ENCODE measurements at regions not wholly inside any gene's neighbourhood (a gene's known extent, or its start where the extent isn't known, plus 50 kb on each side); places are given as distances from the start of the nearest gene placed in this dataset.
A peak's percentile ranks its signal among the peaks of the same experiment; 100 is the strongest.

DNA sequence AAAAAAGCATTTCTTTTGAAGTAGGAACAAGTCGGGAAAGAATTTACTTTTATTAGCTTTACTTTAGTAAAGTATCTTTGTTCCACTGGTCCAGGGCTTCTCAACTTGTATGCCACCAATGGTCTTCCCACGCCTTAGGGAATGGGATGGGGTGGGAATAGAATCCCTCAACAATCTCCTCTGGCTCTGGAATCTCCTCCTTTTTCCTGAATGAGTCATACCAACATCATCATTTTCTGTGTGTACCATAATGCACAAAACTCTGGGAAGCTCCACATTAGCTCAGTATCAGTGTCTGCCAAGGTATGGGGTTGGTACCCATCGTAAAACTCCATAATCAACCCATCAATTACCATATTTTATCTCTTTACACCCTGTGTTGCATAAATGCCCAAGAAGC is 159.4 kb upstream of the BMPER start:
- TF ChIP-seq, protein P1, sequence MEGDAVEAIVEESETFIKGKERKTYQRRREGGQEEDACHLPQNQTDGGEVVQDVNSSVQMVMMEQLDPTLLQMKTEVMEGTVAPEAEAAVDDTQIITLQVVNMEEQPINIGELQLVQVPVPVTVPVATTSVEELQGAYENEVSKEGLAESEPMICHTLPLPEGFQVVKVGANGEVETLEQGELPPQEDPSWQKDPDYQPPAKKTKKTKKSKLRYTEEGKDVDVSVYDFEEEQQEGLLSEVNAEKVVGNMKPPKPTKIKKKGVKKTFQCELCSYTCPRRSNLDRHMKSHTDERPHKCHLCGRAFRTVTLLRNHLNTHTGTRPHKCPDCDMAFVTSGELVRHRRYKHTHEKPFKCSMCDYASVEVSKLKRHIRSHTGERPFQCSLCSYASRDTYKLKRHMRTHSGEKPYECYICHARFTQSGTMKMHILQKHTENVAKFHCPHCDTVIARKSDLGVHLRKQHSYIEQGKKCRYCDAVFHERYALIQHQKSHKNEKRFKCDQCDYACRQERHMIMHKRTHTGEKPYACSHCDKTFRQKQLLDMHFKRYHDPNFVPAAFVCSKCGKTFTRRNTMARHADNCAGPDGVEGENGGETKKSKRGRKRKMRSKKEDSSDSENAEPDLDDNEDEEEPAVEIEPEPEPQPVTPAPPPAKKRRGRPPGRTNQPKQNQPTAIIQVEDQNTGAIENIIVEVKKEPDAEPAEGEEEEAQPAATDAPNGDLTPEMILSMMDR (conservative IDR thresholded peaks at IDR 0.05; ENCODE audit: control insufficient read depth, insufficient read depth, low read depth, low read length), result no peak
- no peak overlapping the region for H3K4me3 ChIP-seq (ENCODE audit: control insufficient read depth, low read depth, low read length)
- DNase-seq (ENCODE audit: low read depth), result peak; percentile 69

DNA sequence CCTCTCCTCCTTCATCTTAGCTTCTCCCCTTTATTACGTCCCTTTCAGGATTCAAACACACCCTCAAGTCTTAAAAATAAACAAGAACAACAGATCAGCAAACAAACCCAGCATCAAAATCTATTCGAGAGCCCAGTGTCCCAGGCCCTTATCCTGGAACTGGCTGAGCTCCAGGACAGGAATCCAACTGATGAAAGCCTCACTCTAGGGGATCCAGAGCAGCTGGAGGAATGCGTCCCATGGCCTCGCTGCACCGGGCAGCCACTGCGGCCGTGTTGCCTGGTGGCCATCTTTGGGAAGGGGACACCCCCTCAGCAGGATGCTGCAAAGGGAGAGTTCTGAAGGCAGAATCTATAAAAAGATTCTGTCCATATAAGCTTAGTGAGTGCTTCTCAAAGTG is 156.5 kb upstream of the BMPER start:
- TF ChIP-seq, protein P1 (conservative IDR thresholded peaks at IDR 0.05; ENCODE audit: control insufficient read depth, insufficient read depth, low read depth, low read length), result no peak
- H3K4me3 ChIP-seq (ENCODE audit: control insufficient read depth, low read depth, low read length), result no peak overlapping the region
- no peak for DNase-seq (ENCODE audit: low read depth)

DNA sequence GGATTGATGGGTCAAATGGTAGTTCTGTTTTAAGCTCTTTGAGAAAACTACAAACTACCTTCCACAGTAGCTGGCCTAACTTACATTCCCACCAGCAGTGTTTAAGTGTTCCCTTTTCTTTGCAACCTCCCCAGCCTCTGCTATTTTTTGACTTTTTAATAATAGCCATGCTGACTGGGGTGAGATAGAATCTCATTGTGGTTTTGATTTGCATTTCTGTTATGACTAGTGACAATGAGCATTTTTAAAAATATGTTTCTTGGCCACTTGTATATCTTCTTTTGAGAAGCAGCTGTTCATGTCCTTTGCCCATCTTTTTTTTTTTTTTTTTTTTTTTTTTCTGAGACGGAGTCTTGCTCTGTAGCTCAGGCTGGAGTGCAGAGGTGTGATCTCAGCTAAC is 155.2 kb upstream of the BMPER start:
- no peak overlapping the region for H3K4me3 ChIP-seq (ENCODE audit: control insufficient read depth, low read depth, low read length)
- DNase-seq (ENCODE audit: low read depth), result peak; percentile 59
- TF ChIP-seq, protein P1 (conservative IDR thresholded peaks at IDR 0.05; ENCODE audit: control insufficient read depth, insufficient read depth, low read depth, low read length), result no peak

DNA sequence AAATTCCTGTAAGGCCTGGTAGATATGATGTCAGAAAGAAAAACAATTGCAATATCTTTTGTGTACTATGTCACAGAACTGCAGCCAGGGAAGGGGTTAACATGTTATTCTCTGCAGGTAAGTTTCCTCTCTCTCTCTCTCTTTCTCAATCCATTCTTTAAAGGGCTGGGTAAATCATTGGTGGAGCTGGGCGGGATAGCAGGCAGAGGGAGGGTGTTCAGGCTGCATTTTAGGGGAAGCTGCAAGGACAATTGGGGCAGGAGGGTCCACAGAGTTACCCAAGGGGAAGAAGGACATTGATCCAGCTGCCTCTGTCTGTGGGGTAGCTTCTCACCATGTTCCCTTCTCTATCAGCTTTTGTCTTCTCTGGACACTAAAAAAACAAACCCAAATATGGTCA is 153.9 kb upstream of the BMPER start:
- DNase-seq (ENCODE audit: low read depth), result no peak
- TF ChIP-seq, protein P1 (conservative IDR thresholded peaks at IDR 0.05; ENCODE audit: control insufficient read depth, insufficient read depth, low read depth, low read length), result no peak
- no peak overlapping the region for H3K4me3 ChIP-seq (ENCODE audit: control insufficient read depth, low read depth, low read length)

DNA sequence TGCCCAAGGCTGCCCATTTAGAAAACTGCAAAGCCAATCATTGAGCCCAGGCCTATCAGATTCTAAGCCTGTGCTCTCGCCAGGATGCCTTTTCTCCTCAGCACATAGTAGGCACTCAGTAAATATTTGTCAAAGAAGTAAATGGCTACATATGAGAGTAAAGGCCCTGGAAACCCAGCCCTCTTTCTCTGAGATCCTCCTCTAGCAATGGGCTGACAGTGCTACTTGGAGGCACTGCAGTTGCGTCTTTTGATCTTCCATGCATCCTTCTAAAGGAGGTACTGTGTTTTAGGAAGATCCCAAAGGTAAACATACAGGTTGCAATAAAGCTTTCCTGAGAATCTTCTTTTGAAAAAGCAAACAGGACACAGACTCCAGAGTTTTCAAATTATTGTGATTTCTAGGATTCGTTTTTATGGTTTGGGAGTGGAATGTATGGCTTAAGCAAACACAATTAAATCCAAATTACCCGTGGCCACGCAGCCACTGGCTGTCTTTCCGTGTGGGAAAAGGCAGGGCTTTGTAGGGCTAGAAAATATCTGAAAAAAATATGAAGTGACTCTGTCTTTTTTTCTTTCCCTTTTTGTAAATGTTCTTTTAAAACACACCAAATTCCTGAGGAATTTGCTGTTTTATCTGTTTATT is 151.3 kb upstream of the BMPER start:
- TF ChIP-seq, protein P1 (conservative IDR thresholded peaks at IDR 0.05; ENCODE audit: control insufficient read depth, insufficient read depth, low read depth, low read length), result no peak
- DNase-seq (ENCODE audit: low read depth), result no peak
- H3K4me3 ChIP-seq (ENCODE audit: control insufficient read depth, low read depth, low read length), result no peak overlapping the region

DNA sequence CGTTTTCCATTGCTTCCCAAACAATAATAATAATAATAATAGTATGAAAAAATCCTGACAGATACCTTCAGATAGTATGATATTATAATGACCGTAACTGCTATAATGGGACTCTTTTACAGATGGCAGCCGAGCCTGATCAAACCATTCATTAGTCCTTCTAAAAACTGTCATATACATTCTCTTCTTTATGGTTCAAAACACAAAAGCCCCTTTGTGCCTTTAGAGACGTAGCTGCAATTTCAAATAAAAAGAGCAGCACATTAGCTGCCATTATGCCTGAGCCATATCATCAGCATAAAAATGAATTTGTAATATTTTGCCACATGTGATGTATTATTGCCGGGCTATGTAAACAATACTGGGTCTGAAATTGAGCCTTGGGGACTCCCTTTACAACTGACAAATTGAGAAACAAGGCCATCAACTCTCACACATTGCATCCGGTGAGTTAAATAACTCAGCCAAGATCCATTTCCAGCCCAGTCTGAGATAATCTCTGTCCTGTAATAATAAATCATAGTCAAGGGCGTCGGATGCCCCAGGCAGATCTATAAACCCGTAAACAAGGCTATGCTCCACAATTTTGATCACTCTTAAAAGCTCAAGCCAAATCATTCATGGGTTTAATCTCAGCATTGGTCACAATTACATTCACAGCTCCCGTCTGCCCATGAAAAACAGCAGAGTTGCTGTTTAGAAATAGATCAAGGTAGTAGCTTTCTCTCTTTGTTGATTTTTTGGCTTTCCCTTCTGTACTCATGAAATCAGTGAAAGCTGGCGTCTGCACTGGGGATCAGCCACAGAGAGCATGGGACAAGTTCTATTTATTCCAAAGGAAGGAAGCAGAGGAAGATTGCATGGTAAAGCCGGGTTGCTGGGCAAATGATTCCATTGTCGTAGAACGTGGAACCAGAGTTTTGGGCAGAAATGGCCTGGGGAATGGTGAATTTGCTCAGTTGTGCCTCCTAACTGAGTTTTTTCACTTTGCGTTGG is 150.1 kb upstream of the BMPER start:
- TF ChIP-seq, protein P1 (conservative IDR thresholded peaks at IDR 0.05; ENCODE audit: control insufficient read depth, insufficient read depth, low read depth, low read length), result no peak
- no peak for DNase-seq (ENCODE audit: low read depth)
- no peak overlapping the region for H3K4me3 ChIP-seq (ENCODE audit: control insufficient read depth, low read depth, low read length)
